ENCODE measurements at regions not wholly inside any gene's neighbourhood (a gene's known extent, or its start where the extent isn't known, plus 50 kb on each side); places are given as distances from the start of the nearest gene placed in this dataset.
"Not testable (repeated sequence)": the region's sequence is repeated elsewhere in the genome, so short reads cannot be mapped to it uniquely, and the experiment has no call there.

GRCh38 chr10:93127642-93128215 lies 54.0 kb downstream of the CYP26A1 start:
- H3K4me3 ChIP-seq (replicated peaks in 1 of 3); H3K27me3 ChIP-seq; intact Hi-C loops (cut with DNase I); H3K27ac ChIP-seq; DNase-seq; H3K4me1 ChIP-seq; H3K9me3 ChIP-seq; H3K36me3 ChIP-seq: not testable (repeated sequence)
- 94 to 97% methylated on average over 9 of the region's 9 CpGs for WGBS, 2 donors

DNA sequence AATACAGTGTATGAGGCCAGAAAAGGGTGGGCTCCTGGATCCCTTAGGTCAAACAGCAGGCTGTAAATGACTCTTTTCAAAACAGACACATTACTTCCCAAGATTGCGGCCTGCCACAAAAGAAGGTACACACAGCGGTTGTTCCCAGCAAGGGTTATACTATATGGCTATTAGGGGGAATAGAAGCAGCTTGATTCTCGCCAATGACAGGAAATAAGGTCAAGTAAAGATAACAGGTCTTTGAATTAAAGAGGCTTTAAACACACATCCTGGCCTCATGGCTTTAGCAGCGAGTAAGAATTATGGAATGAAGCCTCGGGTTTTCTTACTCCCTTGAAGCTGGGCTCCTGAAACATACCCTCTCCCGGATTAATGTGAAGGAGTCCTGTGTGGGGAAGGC lies 58.3 kb downstream of the CYP26A1 start:
- Histone ChIP-seq H3K27me3 (no peaks in the 10 kb centered on the region), H3K4me3 (replicated peaks in 1 of 3) (no peak overlapping the region), H3K27ac (no peak overlapping the region), H3K36me3 (no peaks in the 10 kb centered on the region), H3K4me1 (no peaks in the 10 kb centered on the region), H3K9me3 (no peaks in the 10 kb centered on the region)
- no peak for DNase-seq
- TF ChIP-seq, protein P1, sequence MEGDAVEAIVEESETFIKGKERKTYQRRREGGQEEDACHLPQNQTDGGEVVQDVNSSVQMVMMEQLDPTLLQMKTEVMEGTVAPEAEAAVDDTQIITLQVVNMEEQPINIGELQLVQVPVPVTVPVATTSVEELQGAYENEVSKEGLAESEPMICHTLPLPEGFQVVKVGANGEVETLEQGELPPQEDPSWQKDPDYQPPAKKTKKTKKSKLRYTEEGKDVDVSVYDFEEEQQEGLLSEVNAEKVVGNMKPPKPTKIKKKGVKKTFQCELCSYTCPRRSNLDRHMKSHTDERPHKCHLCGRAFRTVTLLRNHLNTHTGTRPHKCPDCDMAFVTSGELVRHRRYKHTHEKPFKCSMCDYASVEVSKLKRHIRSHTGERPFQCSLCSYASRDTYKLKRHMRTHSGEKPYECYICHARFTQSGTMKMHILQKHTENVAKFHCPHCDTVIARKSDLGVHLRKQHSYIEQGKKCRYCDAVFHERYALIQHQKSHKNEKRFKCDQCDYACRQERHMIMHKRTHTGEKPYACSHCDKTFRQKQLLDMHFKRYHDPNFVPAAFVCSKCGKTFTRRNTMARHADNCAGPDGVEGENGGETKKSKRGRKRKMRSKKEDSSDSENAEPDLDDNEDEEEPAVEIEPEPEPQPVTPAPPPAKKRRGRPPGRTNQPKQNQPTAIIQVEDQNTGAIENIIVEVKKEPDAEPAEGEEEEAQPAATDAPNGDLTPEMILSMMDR (IDR thresholded peaks at IDR 0.05) = no peak
- TF ChIP-seq POLR2A (IDR thresholded peaks at IDR 0.05) = no peak
- WGBS, 2 donors = 62 to 72% methylated on average over 6 of the region's 6 CpGs
- intact Hi-C loops (cut with DNase I) = no loop called here

- intact Hi-C loops (cut with DNase I) = no loop called here
- H3K4me3 ChIP-seq (replicated peaks in 1 of 3) = no peak overlapping the region
- DNase-seq = no peak
- no peaks in the 10 kb centered on the region for H3K4me1 ChIP-seq
- no peaks in the 10 kb centered on the region for H3K9me3 ChIP-seq
- TF ChIP-seq POLR2A (IDR thresholded peaks at IDR 0.05) = no peak
- WGBS, 2 donors = 89 to 93% methylated on average over 11 of the region's 11 CpGs
- H3K27ac ChIP-seq = no peak overlapping the region
- H3K36me3 ChIP-seq = no peaks in the 10 kb centered on the region
- no peaks in the 10 kb centered on the region for H3K27me3 ChIP-seq
These were observed 64.6 kb downstream of the CYP26A1 start for GRCh38 chr10:93138113-93138870.

- intact Hi-C loops (cut with DNase I) = no loop called here
- no peaks in the 10 kb centered on the region for H3K9me3 ChIP-seq
- no peaks in the 10 kb centered on the region for H3K4me1 ChIP-seq
- TF ChIP-seq, protein P1 (IDR thresholded peaks at IDR 0.05) = no peak
- no peak for TF ChIP-seq POLR2A (IDR thresholded peaks at IDR 0.05)
- no peak for DNase-seq
- no peak overlapping the region for H3K4me3 ChIP-seq (replicated peaks in 1 of 3)
- WGBS, 2 donors = 78 to 79% methylated on average over 5 of the region's 5 CpGs
- H3K36me3 ChIP-seq = no peaks in the 10 kb centered on the region
- H3K27ac ChIP-seq = no peak overlapping the region
- H3K27me3 ChIP-seq = no peaks in the 10 kb centered on the region
These were observed 65.5 kb downstream of the CYP26A1 start for GRCh38 chr10:93139059-93139655.

DNA sequence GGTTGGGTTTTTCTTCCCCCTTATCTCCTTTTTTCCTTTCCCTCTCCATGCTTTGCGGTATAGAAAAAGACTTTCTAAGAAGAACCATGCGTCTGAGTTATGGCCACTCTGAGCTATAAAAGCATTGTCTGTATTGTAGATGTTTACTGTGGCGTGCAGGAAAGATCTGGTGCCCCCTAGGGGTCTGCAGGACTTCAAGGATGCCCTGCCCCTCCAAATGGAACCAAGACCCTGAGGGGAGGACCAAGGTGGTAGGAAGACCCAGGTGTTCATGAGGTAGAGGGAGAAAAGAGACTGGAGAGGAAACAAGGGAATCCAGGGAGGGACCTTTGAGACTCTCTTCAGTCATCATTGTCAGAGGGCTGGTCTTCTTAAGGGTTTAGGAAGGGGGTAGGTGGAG lies 68.8 kb downstream of the CYP26A1 start:
- no peaks in the 10 kb centered on the region for H3K36me3 ChIP-seq
- DNase-seq = no peak
- no peak overlapping the region for H3K27ac ChIP-seq
- TF ChIP-seq, protein P1 (IDR thresholded peaks at IDR 0.05) = no peak
- TF ChIP-seq POLR2A (IDR thresholded peaks at IDR 0.05) = no peak
- no peaks in the 10 kb centered on the region for H3K27me3 ChIP-seq
- H3K4me1 ChIP-seq = peaks cover 9 to 17% of the 10 kb centered on the region in 2 donors
- no peaks in the 10 kb centered on the region for H3K9me3 ChIP-seq
- intact Hi-C loops (cut with DNase I) = no loop called here
- H3K4me3 ChIP-seq (replicated peaks in 1 of 3) = no peak overlapping the region
- 91 to 92% methylated on average over 3 of the region's 3 CpGs for WGBS, 2 donors

- Histone ChIP-seq H3K27me3 (no peaks in the 10 kb centered on the region), H3K27ac (no peak overlapping the region), H3K4me3 (replicated peaks in 1 of 3) (no peak overlapping the region), H3K9me3 (no peaks in the 10 kb centered on the region), H3K36me3 (no peaks in the 10 kb centered on the region), H3K4me1 (peaks cover 12 to 21% of the 10 kb centered on the region in 2 donors)
- WGBS, 2 donors = 88 to 96% methylated on average over 1 of the region's 1 CpG
- DNase-seq = no peak
- intact Hi-C loops (cut with DNase I) = no loop called here
- no peak for TF ChIP-seq POLR2A (IDR thresholded peaks at IDR 0.05)
- TF ChIP-seq, protein P1 (IDR thresholded peaks at IDR 0.05) = no peak
These were observed 69.6 kb downstream of the CYP26A1 start for GRCh38 chr10:93143281-93143680.

All from thyroid gland (tissue), 4 donors.